H4 (cell line): ENCODE measurements at regions not wholly inside any gene's neighbourhood (a gene's known extent, or its start where the extent isn't known, plus 50 kb on each side); places are given as distances from the start of the nearest gene placed in this dataset.

ENCODE experiments used
- DNase-seq: peaks from one replicate; pipeline ENCODE4 v3.0.0-alpha.2; 2015; ENCODE audit warnings: low spot score

GRCh38 chr12:132424811-132425210, 65.1 kb upstream of the FBRSL1 start:
- no peak for DNase-seq

DNA sequence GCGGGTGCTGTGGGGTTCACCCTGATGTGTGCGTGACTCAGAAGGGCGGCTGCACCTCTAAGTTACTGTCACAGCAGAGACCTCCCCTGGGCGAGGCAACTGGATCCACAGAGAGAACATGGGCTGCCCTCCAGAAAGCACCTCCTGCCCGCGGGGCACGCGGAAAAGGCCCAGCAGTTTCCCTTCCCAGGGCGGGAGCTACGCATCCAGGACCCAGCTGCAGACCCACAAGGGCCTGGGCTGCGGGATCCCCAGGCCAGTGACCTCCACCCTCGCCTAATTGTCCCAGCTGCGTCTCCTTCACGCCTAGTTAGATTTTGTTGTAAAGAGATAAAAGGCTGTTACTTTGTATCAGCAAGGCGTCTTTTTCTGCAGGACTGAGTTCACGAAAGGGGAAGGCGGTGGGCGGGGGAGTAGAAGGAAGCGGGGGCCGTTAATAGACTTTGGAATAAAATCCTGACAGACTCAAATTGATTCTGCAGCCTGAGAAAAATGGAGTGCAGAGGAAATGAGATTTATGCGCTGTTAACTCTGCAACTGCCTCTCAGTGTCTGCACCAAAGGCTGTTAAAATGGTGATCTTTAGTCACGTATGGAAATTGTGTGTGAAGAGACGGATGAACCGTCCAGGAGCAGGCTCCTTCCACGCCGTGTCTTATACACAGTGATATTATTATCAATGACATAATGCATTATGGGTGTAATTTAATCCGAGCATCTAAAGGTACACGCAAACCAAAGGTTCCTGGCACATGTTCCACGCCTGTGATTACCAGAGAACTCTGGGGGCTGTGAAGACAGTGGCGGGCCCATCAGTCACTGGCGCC, 65.9 kb upstream of the FBRSL1 start:
- no peak for DNase-seq

DNA sequence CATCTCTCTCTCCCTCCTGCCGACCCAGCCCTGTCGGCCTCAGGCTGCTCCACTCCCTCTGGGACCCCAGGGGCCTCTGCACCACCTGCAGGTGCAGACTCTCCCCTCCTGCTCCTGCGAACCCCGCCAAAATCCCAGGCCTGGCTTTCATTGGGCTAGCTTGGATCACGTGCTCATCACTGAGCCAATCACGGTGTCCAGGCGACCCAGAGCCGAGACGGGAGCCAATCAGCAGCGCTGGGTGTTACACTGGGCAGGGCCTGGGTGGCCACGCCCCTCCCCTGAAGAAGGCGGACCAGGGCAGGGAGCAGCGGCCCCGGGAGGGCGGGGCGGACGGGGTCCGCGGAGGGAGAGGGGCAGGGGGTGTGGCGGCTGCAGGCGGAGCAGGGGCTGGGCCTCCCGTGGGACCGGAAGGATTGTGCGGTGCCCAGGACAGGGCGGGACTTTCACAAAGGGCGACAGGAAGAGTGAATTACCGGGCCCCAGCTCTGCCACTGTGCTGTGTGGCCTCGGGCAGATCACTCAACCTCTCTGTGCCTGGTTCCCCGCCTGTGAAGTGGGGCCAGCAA, 66.6 kb upstream of the FBRSL1 start:
- DNase-seq, result no peak

- DNase-seq, result no peak
Measured at GRCh38 chr12:132422381-132423043, 67.4 kb upstream of the FBRSL1 start.

- DNase-seq, result no peak
Measured at GRCh38 chr12:132422040-132422380, 67.9 kb upstream of the FBRSL1 start.

GRCh38 chr12:132419631-132420246, 70.2 kb upstream of the FBRSL1 start:
- no peak for DNase-seq

DNA sequence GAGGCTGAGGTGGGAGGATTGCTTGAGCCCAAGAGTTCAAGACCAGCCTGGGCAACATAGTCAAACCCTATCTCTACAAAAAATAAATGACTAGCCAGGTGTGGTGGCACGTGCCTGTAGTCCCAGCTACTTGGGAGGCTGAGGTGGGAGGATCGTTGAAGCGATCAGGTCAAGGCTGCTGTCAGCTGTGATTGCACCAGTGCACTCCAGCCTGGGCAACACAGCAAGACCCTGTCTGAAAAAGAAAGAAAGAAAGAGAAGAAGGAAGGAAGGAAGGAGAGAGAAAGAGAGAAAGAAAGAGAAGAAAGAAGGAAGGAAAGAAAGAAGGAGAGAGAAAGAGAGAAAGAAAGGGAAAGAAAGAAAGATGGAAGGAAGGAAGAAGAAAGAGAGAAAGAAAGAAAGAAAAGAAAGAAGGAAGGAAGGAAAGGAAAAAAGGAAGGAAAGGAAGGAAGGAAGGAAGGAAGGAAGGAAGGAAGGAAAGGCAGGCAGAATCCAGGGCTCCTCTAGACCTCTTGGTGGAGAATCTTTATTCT, 71.5 kb upstream of the FBRSL1 start:
- no peak for DNase-seq

DNA sequence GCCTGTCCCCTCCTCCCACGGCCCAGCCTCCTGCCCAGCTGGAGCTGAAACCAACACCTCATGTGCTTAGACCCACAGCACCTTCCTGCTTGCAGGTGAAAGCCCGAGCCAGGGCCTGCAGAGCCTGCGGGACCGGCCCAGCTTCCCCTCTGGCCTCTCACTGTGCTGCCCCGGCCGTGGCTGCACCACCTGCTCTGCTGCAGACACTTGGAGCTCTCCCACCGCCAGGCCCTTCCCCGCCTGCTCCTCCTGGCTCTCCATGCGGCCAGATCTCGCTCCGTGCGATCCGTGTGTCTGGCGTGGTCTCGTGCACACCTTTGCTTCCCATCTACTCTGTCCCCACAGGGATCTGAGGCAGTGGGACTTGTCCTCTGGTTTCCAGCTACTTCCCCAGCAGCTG, 72.2 kb upstream of the FBRSL1 start:
- no peak for DNase-seq

- no peak for DNase-seq
Measured at GRCh38 chr12:132416827-132417226, 73.1 kb upstream of the FBRSL1 start.

DNA sequence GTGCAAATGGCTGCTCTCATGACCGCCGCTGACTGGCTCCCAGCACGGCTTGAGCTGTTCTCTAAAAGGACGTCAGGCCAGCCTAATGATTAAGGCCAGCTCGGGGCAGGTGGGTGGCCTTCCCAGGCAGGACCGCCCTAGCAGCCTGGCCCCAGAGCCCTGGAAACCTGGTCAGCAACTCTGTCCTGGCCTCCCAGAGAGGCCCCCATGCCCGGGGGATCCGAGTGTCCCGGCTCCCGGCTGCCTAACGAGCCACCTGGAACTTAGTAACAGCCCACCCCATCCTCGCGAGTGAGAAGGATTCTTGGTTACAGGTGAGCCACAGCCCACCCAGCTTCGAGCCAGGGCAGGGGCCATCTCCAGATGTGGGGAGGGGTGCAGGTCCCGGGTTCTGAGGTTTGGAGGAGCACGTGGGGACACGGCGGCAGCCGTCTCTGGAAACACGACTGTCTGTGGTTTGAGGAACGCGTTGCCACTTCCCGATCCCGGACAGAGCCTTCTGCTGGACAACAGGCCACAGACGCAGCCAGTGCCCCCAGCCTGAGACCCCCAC, 73.8 kb upstream of the FBRSL1 start:
- no peak for DNase-seq

GRCh38 chr12:132415327-132416120, 74.4 kb upstream of the FBRSL1 start:
- no peak for DNase-seq

GRCh38 chr12:132414634-132415326, 75.2 kb upstream of the FBRSL1 start:
- DNase-seq, result peak; percentile 58

DNA sequence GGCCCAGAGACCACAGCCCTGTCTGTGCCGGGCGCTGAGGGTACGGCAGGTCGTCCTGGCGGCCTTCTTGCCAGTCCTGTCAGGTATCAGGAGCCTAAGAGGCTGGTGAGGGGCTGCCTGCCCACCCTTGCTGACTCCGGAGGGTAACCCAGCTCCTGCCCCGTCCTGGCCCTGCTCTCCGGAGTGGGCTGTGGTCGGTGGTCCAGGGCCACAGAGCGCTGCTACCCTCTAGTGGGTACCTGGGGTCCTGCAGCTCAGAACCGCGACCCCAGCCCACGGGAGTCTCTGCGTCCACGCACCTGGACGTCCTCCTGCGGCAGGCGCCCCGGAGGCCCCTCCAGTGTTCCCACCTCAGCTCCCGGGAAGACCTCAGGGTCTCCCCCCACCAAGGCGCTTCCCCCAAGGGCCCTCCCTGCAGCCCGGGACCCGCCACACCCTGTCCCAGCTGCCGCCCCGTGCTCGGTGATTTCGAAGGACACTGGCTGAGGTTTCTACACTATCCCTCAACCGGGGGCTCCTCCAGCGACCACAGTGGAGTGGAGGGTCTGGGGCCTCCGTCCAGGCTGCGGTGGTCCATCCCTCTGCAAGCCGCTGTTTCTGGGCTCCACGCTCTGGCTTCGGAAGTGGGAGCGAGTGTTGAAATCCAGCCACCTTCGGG, 75.9 kb upstream of the FBRSL1 start:
- no peak for DNase-seq

GRCh38 chr12:132411457-132411856, 78.5 kb upstream of the FBRSL1 start:
- DNase-seq, result no peak

- no peak for DNase-seq
Measured at GRCh38 chr12:132410849-132411248, 79.1 kb upstream of the FBRSL1 start.

- DNase-seq, result no peak
Measured at GRCh38 chr12:132410296-132410625, 79.7 kb upstream of the FBRSL1 start.

GRCh38 chr12:132409495-132410295, 80.3 kb upstream of the FBRSL1 start:
- no peak for DNase-seq

DNA sequence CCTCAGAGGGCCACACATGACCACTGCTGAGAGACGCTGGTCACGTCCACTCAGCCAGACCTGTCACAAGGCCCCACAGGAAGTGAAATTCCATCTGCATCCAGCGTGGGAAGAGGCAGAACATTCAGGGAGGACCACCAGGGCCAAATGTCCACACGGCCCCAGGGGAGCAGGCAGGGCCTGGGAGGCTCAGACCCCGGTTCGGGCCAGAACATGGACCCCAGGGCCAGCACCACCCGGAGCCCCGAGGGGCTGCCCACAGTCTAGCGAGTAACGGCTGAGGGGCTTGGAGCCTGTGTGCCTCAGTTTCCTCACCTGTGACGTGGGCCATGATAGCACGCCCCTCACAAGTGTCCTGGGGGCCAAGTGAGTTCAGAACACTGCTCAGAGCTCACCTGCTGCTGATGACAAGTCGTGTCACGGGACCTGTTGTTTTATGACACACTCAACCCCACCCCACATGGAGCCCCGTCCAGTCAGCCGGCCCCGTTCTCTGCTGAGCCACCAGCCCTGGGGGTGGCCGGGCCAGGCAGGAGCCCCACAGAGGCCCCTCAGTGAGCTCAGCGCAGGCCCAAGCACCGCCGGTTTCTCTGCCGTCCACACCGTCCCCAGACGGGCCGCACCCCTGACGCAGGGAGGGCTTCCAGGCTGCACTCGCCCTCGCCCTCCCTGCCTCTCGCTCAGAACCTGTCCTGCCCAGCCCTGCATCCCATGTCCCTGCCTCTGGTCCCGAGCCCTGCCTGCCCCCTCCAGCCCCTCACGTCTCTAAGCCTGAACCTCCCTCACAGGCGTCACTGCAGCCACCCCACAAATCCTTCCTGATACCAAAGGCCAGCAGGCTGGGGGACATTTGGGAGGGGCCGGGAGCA, 79.5 kb upstream of the GALNT9 start:
- DNase-seq, result no peak
